Naive B cell (primary cell): ENCODE measurements at regions not wholly inside any gene's neighbourhood (a gene's known extent, or its start where the extent isn't known, plus 50 kb on each side); places are given as distances from the start of the nearest gene placed in this dataset.
"Not testable (repeated sequence)": the region's sequence is repeated elsewhere in the genome, so short reads cannot be mapped to it uniquely, and the experiment has no call there.

Experiments used
- ATAC-seq, 2 donors: fragments of 150-1000 bp; cut with Tn5 transposase; 2 replicates each; pipeline ENCODE4 v1.10.0; 2021; ENCODE audit warnings: low read depth in 2 of 2, mild to moderate bottlenecking in 2 of 2, moderate library complexity in 2 of 2
- DNase-seq: peaks from one replicate; pipeline ENCODE4 v3.0.0; 2022
- H3K27ac Mint-ChIP-seq, 6 donors: one replicate each; pipeline ENCODE4 v1.8.0; 2020 to 2022; ENCODE audit warnings: mild to moderate bottlenecking in 6 of 6, mixed read lengths in 6 of 6, moderate library complexity in 5 of 6, inconsistent platforms in 2 of 6
- H3K27me3 Mint-ChIP-seq, 3 donors: one replicate each; pipeline ENCODE4 v1.8.0; 2021 to 2022; ENCODE audit warnings: mixed read lengths in 3 of 3, mild to moderate bottlenecking in 1 of 3
- H3K36me3 Mint-ChIP-seq, 2 donors: one replicate each; pipeline ENCODE4 v1.8.0; 2020 to 2022; ENCODE audit warnings: mixed read lengths in 2 of 2, inconsistent platforms in 1 of 2, mild to moderate bottlenecking in 1 of 2
- H3K4me1 Mint-ChIP-seq, 3 donors: one replicate each; pipeline ENCODE4 v1.8.0; 2020 to 2022; ENCODE audit warnings: mixed read lengths in 3 of 3, inconsistent platforms in 1 of 3, mild to moderate bottlenecking in 1 of 3, moderate library complexity in 1 of 3
- H3K4me3 Mint-ChIP-seq, 8 donors: one replicate each; pipeline ENCODE4 v1.8.0; 2020 to 2022; ENCODE audit warnings: mild to moderate bottlenecking in 8 of 8, mixed read lengths in 8 of 8, moderate library complexity in 8 of 8, inconsistent platforms in 2 of 8
- H3K9me3 Mint-ChIP-seq, 7 donors: one replicate each; pipeline ENCODE4 v1.8.0; 2020 to 2022; ENCODE audit warnings: mixed read lengths in 7 of 7, mild to moderate bottlenecking in 5 of 7, inconsistent platforms in 2 of 7, moderate library complexity in 1 of 7

- peaks cover 12 to 49% (median 35%) of the 10 kb centered on the region in 7 donors for H3K9me3 Mint-ChIP-seq
- no peak overlapping the region for H3K4me3 Mint-ChIP-seq
- H3K4me1 Mint-ChIP-seq = no peaks in the 10 kb centered on the region
- no peaks in the 10 kb centered on the region for H3K27me3 Mint-ChIP-seq
- H3K27ac Mint-ChIP-seq = no peak overlapping the region
- no peak for DNase-seq
- no peak for ATAC-seq
- peaks cover 0 to 13% of the 10 kb centered on the region in 2 donors for H3K36me3 Mint-ChIP-seq
Measured at GRCh38 chr19:22503524-22503923, 81.4 kb upstream of the ZNF98 start.

- no peak overlapping the region for H3K27ac Mint-ChIP-seq
- DNase-seq (no peak), ATAC-seq (no peak)
- H3K4me3 Mint-ChIP-seq = no peak overlapping the region
- H3K9me3 Mint-ChIP-seq = peaks cover 15 to 55% (median 38%) of the 10 kb centered on the region in 7 donors
- no peaks in the 10 kb centered on the region for H3K27me3 Mint-ChIP-seq
- peaks cover 0 to 13% of the 10 kb centered on the region in 2 donors for H3K36me3 Mint-ChIP-seq
- H3K4me1 Mint-ChIP-seq = no peaks in the 10 kb centered on the region
Measured at GRCh38 chr19:22502766-22503165, 80.6 kb upstream of the ZNF98 start.

DNA sequence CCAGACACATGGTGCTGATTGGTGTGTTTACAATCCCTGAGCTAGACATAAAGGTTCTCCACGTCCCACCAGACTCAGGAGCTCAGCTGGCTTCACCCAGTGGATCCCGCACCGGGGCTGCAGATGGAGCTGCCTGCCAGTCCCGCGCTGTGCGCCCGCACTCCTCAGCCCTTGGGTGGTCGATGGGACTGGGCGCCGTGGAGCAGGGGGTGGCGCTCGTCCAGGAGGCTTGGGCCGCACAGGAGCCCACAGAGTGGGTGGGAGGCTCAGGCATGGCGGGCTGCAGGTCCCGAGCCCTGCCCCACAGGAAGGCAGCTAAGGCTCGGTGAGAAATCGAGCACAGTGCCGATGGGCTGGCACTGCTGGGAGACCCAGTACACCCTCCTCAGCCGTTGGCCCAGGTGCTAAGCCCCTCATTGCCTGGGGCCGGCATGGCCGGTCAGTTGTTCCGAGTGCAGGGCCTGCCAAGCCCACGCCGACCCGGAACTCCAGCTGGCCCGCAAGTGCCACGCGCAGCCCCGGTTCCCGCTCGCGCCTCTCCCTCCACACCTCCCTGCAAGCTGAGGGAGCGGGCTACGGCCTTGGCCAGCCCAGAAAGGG is 76.8 kb upstream of the ZNF98 start:
- H3K9me3 Mint-ChIP-seq = peaks cover 18 to 63% (median 38%) of the 10 kb centered on the region in 7 donors
- DNase-seq, H3K4me1 Mint-ChIP-seq, H3K27me3 Mint-ChIP-seq, H3K36me3 Mint-ChIP-seq, H3K27ac Mint-ChIP-seq, H3K4me3 Mint-ChIP-seq, ATAC-seq: not testable (repeated sequence)

DNA sequence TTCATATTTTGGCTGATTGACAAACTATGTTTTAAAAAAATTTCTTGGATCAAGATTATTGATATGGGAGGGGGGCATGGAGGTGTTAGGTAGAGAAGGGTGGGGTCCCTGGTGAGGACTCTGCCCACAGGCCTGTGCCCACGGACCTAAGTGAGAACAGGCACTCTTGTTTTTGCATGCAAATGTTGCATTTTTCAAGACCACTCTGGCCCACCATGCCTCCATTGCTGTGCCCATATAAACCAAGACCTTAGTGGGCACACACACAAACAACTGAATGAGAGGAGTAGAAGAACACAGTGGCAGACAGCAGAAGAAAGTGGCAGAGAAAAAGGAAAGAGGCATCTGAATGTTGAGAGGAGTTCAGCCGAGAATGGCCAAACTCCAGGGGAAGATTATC is 69.6 kb upstream of the ZNF98 start:
- Mint-ChIP-seq H3K4me3 (no peak overlapping the region), H3K36me3 (peaks cover 5 to 8% of the 10 kb centered on the region in 2 donors), H3K27me3 (no peaks in the 10 kb centered on the region), H3K27ac (no peak overlapping the region), H3K4me1 (no peaks in the 10 kb centered on the region), H3K9me3 (peaks cover 18 to 87% (median 48%) of the 10 kb centered on the region in 7 donors)
- DNase-seq (no peak), ATAC-seq (no peak)

- not testable (repeated sequence) for DNase-seq, H3K27ac Mint-ChIP-seq, ATAC-seq, H3K36me3 Mint-ChIP-seq, H3K27me3 Mint-ChIP-seq, H3K4me1 Mint-ChIP-seq
- H3K9me3 Mint-ChIP-seq = peaks cover 6 to 81% (median 42%) of the 10 kb centered on the region in 7 donors
- peak overlapping the region in 1 of 8 donors; percentile 22 for H3K4me3 Mint-ChIP-seq
Measured at GRCh38 chr19:22483514-22483913, 61.4 kb upstream of the ZNF98 start.

- Mint-ChIP-seq H3K4me3 (no peak overlapping the region), H3K36me3 (peaks cover 0 to 18% of the 10 kb centered on the region in 2 donors), H3K27ac (no peak overlapping the region), H3K27me3 (no peaks in the 10 kb centered on the region), H3K4me1 (no peaks in the 10 kb centered on the region), H3K9me3 (peaks cover 5 to 98% (median 69%) of the 10 kb centered on the region in 7 donors)
- ATAC-seq (no peak), DNase-seq (no peak)
Measured at GRCh38 chr19:22472180-22472637, 50.1 kb upstream of the ZNF98 start.
